ENCODE measurements at regions not wholly inside any gene's neighbourhood (a gene's known extent, or its start where the extent isn't known, plus 50 kb on each side); places are given as distances from the start of the nearest gene placed in this dataset.

DNA sequence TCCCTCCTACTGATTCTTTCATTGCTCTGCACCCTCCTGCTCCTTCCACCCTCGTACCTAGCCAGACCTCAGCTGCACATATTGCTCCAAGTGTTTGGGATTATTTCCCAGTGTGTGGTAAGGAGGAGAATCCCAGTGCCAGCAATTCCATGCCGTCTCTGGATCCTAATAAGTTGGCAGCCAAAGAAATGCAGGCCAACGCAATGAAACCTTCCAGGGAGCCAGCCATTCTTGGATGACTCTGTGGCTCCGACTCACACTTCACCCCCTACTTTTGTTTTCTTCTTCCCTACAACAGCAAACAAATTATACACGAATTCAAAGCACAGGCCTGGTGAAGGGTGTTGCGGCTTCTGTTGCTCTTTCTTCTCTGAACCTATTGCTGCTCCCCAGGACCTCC, 82.5 kb upstream of the SLC1A3 start:
- no peak overlapping the region for H3K4me3 Mint-ChIP-seq
- CTCF ChIA-PET: interaction anchor here (1.0 kb wide), 1 partner anchor 15 kb away, joined by 3 read pairs; no protein-coding TSS in a partner anchor
- H3K27me3 Mint-ChIP-seq (ENCODE audit: low read depth): no peaks in the 10 kb centered on the region; the same call in 1 of the 2 replicates
- H3K27ac Mint-ChIP-seq: no peak overlapping the region; the same call in 1 of the 2 replicates
- peaks cover 10% of the 10 kb centered on the region for H3K4me1 Mint-ChIP-seq
- no peaks in the 10 kb centered on the region for H3K36me3 Mint-ChIP-seq
- ATAC-seq (no peak), DNase-seq (ENCODE audit: low spot score) (no peak)
- peaks cover 17% of the 10 kb centered on the region for H3K9me3 Mint-ChIP-seq
- POLR2A ChIA-PET: no interaction called here
- TF ChIP-seq ESRRA (CRISPR knock-in tag; IDR thresholded peaks at IDR 0.05; ENCODE audit: borderline replicate concordance): no peak
- no peak for TF ChIP-seq HMGXB4 (CRISPR knock-in tag; IDR thresholded peaks at IDR 0.05)
- TF ChIP-seq, protein P1, sequence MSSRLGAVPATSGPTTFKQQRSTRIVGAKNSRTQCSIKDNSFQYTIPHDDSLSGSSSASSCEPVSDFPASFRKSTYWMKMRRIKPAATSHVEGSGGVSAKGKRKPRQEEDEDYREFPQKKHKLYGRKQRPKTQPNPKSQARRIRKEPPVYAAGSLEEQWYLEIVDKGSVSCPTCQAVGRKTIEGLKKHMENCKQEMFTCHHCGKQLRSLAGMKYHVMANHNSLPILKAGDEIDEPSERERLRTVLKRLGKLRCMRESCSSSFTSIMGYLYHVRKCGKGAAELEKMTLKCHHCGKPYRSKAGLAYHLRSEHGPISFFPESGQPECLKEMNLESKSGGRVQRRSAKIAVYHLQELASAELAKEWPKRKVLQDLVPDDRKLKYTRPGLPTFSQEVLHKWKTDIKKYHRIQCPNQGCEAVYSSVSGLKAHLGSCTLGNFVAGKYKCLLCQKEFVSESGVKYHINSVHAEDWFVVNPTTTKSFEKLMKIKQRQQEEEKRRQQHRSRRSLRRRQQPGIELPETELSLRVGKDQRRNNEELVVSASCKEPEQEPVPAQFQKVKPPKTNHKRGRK (CRISPR knock-in tag; IDR thresholded peaks at IDR 0.05; ENCODE audit: borderline replicate concordance): no peak
- TF ChIP-seq SOX15 (CRISPR knock-in tag; IDR thresholded peaks at IDR 0.05): no peak
- TF ChIP-seq OVOL2 (CRISPR knock-in tag; IDR thresholded peaks at IDR 0.05; ENCODE audit: borderline replicate concordance): no peak
- TF ChIP-seq SP1 (CRISPR knock-in tag; conservative IDR thresholded peaks at IDR 0.05): no peak
- TF ChIP-seq ATF3 (CRISPR knock-in tag; conservative IDR thresholded peaks at IDR 0.05): no peak
- TF ChIP-seq FOXP4 (CRISPR knock-in tag; IDR thresholded peaks at IDR 0.05): no peak
- no peak for TF ChIP-seq CBFB (CRISPR knock-in tag; IDR thresholded peaks at IDR 0.05; ENCODE audit: low read depth)
- TF ChIP-seq, protein P2, sequence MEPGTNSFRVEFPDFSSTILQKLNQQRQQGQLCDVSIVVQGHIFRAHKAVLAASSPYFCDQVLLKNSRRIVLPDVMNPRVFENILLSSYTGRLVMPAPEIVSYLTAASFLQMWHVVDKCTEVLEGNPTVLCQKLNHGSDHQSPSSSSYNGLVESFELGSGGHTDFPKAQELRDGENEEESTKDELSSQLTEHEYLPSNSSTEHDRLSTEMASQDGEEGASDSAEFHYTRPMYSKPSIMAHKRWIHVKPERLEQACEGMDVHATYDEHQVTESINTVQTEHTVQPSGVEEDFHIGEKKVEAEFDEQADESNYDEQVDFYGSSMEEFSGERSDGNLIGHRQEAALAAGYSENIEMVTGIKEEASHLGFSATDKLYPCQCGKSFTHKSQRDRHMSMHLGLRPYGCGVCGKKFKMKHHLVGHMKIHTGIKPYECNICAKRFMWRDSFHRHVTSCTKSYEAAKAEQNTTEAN (CRISPR knock-in tag; IDR thresholded peaks at IDR 0.05): no peak
- no peak for TF ChIP-seq ZNF263 (CRISPR knock-in tag; IDR thresholded peaks at IDR 0.05; ENCODE audit: low read depth)
- no peak for TF ChIP-seq MXD4 (CRISPR knock-in tag; IDR thresholded peaks at IDR 0.05; ENCODE audit: borderline replicate concordance)
- TF ChIP-seq ZSCAN18 (CRISPR knock-in tag; IDR thresholded peaks at IDR 0.05): no peak

- ChIA-PET CTCF (interaction anchor here (0.8 kb wide), 1 partner anchor 67 kb away, joined by 3 read pairs; no protein-coding TSS in a partner anchor), POLR2A (no interaction called here)
- Mint-ChIP-seq H3K27ac (no peak overlapping the region), H3K36me3 (no peaks in the 10 kb centered on the region), H3K9me3 (peaks cover 14% of the 10 kb centered on the region), H3K4me1 (peaks cover 12% of the 10 kb centered on the region), H3K27me3 (ENCODE audit: low read depth) (no peaks in the 10 kb centered on the region; the same call in 1 of the 2 replicates), H3K4me3 (no peak overlapping the region)
- ATAC-seq (no peak), DNase-seq (ENCODE audit: low spot score) (no peak)
- TF ChIP-seq FOXP1 (CRISPR knock-in tag; IDR thresholded peaks at IDR 0.05; ENCODE audit: borderline replicate concordance) (no peak), FOXK1 (CRISPR knock-in tag; IDR thresholded peaks at IDR 0.05) (no peak), NFYB (CRISPR knock-in tag; conservative IDR thresholded peaks at IDR 0.05; ENCODE audit: low read depth) (no peak), ZNF219 (CRISPR knock-in tag; IDR thresholded peaks at IDR 0.05; ENCODE audit: borderline replicate concordance) (no peak), ZNF263 (CRISPR knock-in tag; IDR thresholded peaks at IDR 0.05; ENCODE audit: low read depth) (no peak), MLX (CRISPR knock-in tag; IDR thresholded peaks at IDR 0.05) (no peak), NFE2L1 (CRISPR knock-in tag; IDR thresholded peaks at IDR 0.05) (no peak), ATF1 (CRISPR knock-in tag; IDR thresholded peaks at IDR 0.05) (no peak), ESRRA (CRISPR knock-in tag; IDR thresholded peaks at IDR 0.05; ENCODE audit: borderline replicate concordance) (no peak), ATF3 (CRISPR knock-in tag; conservative IDR thresholded peaks at IDR 0.05) (no peak), RELA (CRISPR knock-in tag; IDR thresholded peaks at IDR 0.05; ENCODE audit: borderline replicate concordance) (no peak)
- TF ChIP-seq, protein P3, sequence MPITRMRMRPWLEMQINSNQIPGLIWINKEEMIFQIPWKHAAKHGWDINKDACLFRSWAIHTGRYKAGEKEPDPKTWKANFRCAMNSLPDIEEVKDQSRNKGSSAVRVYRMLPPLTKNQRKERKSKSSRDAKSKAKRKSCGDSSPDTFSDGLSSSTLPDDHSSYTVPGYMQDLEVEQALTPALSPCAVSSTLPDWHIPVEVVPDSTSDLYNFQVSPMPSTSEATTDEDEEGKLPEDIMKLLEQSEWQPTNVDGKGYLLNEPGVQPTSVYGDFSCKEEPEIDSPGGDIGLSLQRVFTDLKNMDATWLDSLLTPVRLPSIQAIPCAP (CRISPR knock-in tag; IDR thresholded peaks at IDR 0.05): no peak
Measured at GRCh38 chr5:36526537-36526936, 79.9 kb upstream of the SLC1A3 start.
